ENCODE measurements at regions not wholly inside any gene's neighbourhood (a gene's known extent, or its start where the extent isn't known, plus 50 kb on each side); places are given as distances from the start of the nearest gene placed in this dataset.

- H3K36me3 Mint-ChIP-seq (ENCODE audit: insufficient read depth in 1 of 3, low read depth in 3 of 3) = no peaks in the 10 kb centered on the region
- Histone ChIP-seq H2BK12ac (ENCODE audit: insufficient read length, low read depth, low read length) (no peak overlapping the region), H3K56ac (ENCODE audit: insufficient read length, low read depth, low read length) (no peak overlapping the region), H4K20me1 (ENCODE audit: control insufficient read depth, insufficient read depth, insufficient read length) (no peaks in the 10 kb centered on the region), H2AK5ac (ENCODE audit: insufficient read length, low read length) (no peak overlapping the region), H3K4me2 (ENCODE audit: insufficient read depth, insufficient read length, low read length) (no peak overlapping the region), H3K9me3 (ENCODE audit: control insufficient read depth, low read depth, low read length) (no peaks in the 10 kb centered on the region), H2BK15ac (ENCODE audit: low read depth, low read length) (no peak overlapping the region), H3T11ph (ENCODE audit: low read length) (no peak overlapping the region), H3K9ac (ENCODE audit: extremely low read depth, insufficient read length, low read length) (no peak overlapping the region), H3K27me3 (ENCODE audit: insufficient read depth, low read length) (no peaks in the 10 kb centered on the region), H3K14ac (ENCODE audit: insufficient read depth, low read length) (no peak overlapping the region), H2AFZ (ENCODE audit: low read length) (no peak overlapping the region), H4K8ac (replicated peaks; ENCODE audit: insufficient read length, low read depth, low read length) (no peak overlapping the region), H3K79me1 (ENCODE audit: insufficient read depth, low read depth, low read length, poor library complexity, severe bottlenecking) (no peaks in the 10 kb centered on the region), H3K18ac (ENCODE audit: insufficient read length, low read depth, low read length) (no peak overlapping the region), H3K4ac (ENCODE audit: low read depth, low read length) (no peak overlapping the region), H3K27ac (ENCODE audit: insufficient read length, low read depth, low read length) (no peak overlapping the region), H2BK5ac (ENCODE audit: insufficient read length, low read length) (no peak overlapping the region), H4K91ac (ENCODE audit: insufficient read length, low read depth, low read length) (no peak overlapping the region), H3K4me1 (ENCODE audit: insufficient read depth, low read length) (peaks cover 3% of the 10 kb centered on the region; the same call in 1 of the 2 replicates), H2BK20ac (ENCODE audit: low read depth, low read length, poor library complexity, severe bottlenecking) (no peak overlapping the region), H2BK120ac (ENCODE audit: low read depth, low read length, poor library complexity, severe bottlenecking) (no peak overlapping the region), H4K5ac (ENCODE audit: insufficient read length, low read depth, low read length) (no peak overlapping the region), H3K79me2 (ENCODE audit: insufficient read depth, low read length) (no peaks in the 10 kb centered on the region), H3K23ac (ENCODE audit: insufficient read length, low read depth, low read length) (no peak overlapping the region), H3K23me2 (ENCODE audit: insufficient read length, low read depth, low read length, poor library complexity, severe bottlenecking) (no peaks in the 10 kb centered on the region)
- no peak overlapping the region; a peak in 1 of 7 replicates for H3K27ac Mint-ChIP-seq
- WGBS (ENCODE audit: extremely low coverage, insufficient read length, low lambda C conversion rate) = no CpG with 5 or more reads among the region's 8 CpGs
- H3K4me1 Mint-ChIP-seq = peaks cover 0 to 7% of the 10 kb centered on the region in 2 experiments; a peak in 2 of 4 replicates
- no peaks in the 10 kb centered on the region for H3K9me3 Mint-ChIP-seq
- DNase-seq = no peak
- TF ChIP-seq CTCF (conservative IDR thresholded peaks at IDR 0.05) = no peak
- peaks cover 20% of the 10 kb centered on the region for H3K27me3 Mint-ChIP-seq (ENCODE audit: low read depth)
- no peak overlapping the region for H3K4me3 Mint-ChIP-seq
Measured at GRCh38 chr9:95620722-95621121, 104.0 kb upstream of the PTCH1 start.

Data from H9 (cell line).